K562 (cell line): ENCODE measurements at regions not wholly inside any gene's neighbourhood (a gene's known extent, or its start where the extent isn't known, plus 50 kb on each side); places are given as distances from the start of the nearest gene placed in this dataset.

Experiments
- FOXO4 ChIP-seq: fragments of 450-650 bp; formaldehyde crosslinking; IDR thresholded peaks from 2 replicates; pipeline ENCODE4 v1.4.0; 2020; ENCODE audit warnings: mild to moderate bottlenecking, moderate library complexity
- GABPA ChIP-seq: fragments of 200-800 bp; sonication (Bioruptor generic); conservative IDR thresholded peaks from 2 replicates; pipeline ENCODE4 v1.6.1; 2016; ENCODE audit warnings: low read depth, missing genetic modification characterization, missing compliant biosample characterization
- NFRKB ChIP-seq: fragments of 450-650 bp; IDR thresholded peaks from 2 replicates; pipeline ENCODE4 v1.6.1; 2016; ENCODE audit warnings: low read depth
- RAD21 ChIP-seq, 2 experiments: fragments of 250-450 bp in 1 of 2; fragments of 450-650 bp in 1 of 2; sonication (Bioruptor Pico) in 1 of 2; formaldehyde crosslinking in 1 of 2; IDR thresholded peaks in 1 of 2; conservative IDR thresholded peaks in 1 of 2; 2 replicates each; pipeline versions ENCODE4 v1.4.0 to v1.8.0; 2020 to 2022; ENCODE audit warnings: mild to moderate bottlenecking in 2 of 2, moderate library complexity in 1 of 2
- TCF15 ChIP-seq: fragments of 250-450 bp; sonication (Bioruptor Pico); IDR thresholded peaks from 2 replicates; pipeline ENCODE4 v1.8.0; 2022; ENCODE audit warnings: moderate library complexity, mild to moderate bottlenecking, inconsistent platforms
- ZZZ3 ChIP-seq: fragments of 450-650 bp; IDR thresholded peaks from 2 replicates; pipeline ENCODE4 v1.6.1; 2016; ENCODE audit warnings: antibody characterized with exemption, mild to moderate bottlenecking, moderate library complexity
- TF ChIP-seq, protein P1 (sequence below), 3 experiments: IDR thresholded peaks in 2 of 3; conservative IDR thresholded peaks in 1 of 3; 2 replicates each; pipeline ENCODE4 v1.5.1; 2011 to 2012; ENCODE audit warnings: low read length in 3 of 3, mild to moderate bottlenecking in 3 of 3, control low read depth in 2 of 3, improper control_type of control experiment in 1 of 3, inconsistent platforms in 1 of 3, low read depth in 1 of 3, mixed read lengths in 1 of 3, moderate library complexity in 1 of 3; ENCODE audit not compliant: insufficient read depth in 2 of 3

- no peak for TF ChIP-seq RAD21 (CRISPR knock-in tag; conservative IDR thresholded peaks at IDR 0.05 in 1 of 2, IDR thresholded peaks at IDR 0.05 in 1 of 2)
- TF ChIP-seq, protein P1, sequence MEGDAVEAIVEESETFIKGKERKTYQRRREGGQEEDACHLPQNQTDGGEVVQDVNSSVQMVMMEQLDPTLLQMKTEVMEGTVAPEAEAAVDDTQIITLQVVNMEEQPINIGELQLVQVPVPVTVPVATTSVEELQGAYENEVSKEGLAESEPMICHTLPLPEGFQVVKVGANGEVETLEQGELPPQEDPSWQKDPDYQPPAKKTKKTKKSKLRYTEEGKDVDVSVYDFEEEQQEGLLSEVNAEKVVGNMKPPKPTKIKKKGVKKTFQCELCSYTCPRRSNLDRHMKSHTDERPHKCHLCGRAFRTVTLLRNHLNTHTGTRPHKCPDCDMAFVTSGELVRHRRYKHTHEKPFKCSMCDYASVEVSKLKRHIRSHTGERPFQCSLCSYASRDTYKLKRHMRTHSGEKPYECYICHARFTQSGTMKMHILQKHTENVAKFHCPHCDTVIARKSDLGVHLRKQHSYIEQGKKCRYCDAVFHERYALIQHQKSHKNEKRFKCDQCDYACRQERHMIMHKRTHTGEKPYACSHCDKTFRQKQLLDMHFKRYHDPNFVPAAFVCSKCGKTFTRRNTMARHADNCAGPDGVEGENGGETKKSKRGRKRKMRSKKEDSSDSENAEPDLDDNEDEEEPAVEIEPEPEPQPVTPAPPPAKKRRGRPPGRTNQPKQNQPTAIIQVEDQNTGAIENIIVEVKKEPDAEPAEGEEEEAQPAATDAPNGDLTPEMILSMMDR (IDR thresholded peaks at IDR 0.05 in 2 of 3, conservative IDR thresholded peaks at IDR 0.05 in 1 of 3; ENCODE audit: insufficient read depth in 2 of 3, low read depth in 1 of 3, low read length in 3 of 3), result no peak
- no peak for TF ChIP-seq NFRKB
- TF ChIP-seq TCF15, result no peak
- no peak for TF ChIP-seq FOXO4
- TF ChIP-seq ZZZ3, result no peak
- no peak for TF ChIP-seq GABPA (tag)
These were observed 227.3 kb downstream of the CXCL12 start for GRCh38 chr10:44157574-44157973.
